ENCODE measurements at regions not wholly inside any gene's neighbourhood (a gene's known extent, or its start where the extent isn't known, plus 50 kb on each side); places are given as distances from the start of the nearest gene placed in this dataset.
"Not testable (repeated sequence)": the region's sequence is repeated elsewhere in the genome, so short reads cannot be mapped to it uniquely, and the experiment has no call there.

- H3K4me3 ChIP-seq (ENCODE audit: low read depth, low read length), result no peak overlapping the region
- in situ Hi-C loops (cut with HindIII; ENCODE audit: low pct_ligation_motif_present, low sequenced_read_pairs), result no loop called here
- no peaks in the 10 kb centered on the region for H3K36me3 ChIP-seq (replicated peaks)
- no peak for DNase-seq
- H3K27me3 ChIP-seq (replicated peaks), result no peaks in the 10 kb centered on the region
- H3K27ac ChIP-seq, result no peak overlapping the region
- no peak for TF ChIP-seq CTCF (IDR thresholded peaks at IDR 0.05; ENCODE audit: low read depth, low read length, missing control alignments)
Observed at GRCh38 chr15:57806003-57806402, 99.5 kb downstream of the POLR2M start.

GRCh38 chr15:57809285-57809684 is 102.8 kb downstream of the POLR2M start:
- H3K27me3 ChIP-seq (replicated peaks); H3K27ac ChIP-seq; H3K4me3 ChIP-seq (ENCODE audit: low read depth, low read length); DNase-seq; H3K36me3 ChIP-seq (replicated peaks); in situ Hi-C loops (cut with HindIII; ENCODE audit: low pct_ligation_motif_present, low sequenced_read_pairs): not testable (repeated sequence)

- no peak for TF ChIP-seq CTCF (IDR thresholded peaks at IDR 0.05; ENCODE audit: low read depth, low read length, missing control alignments)
- in situ Hi-C loops (cut with HindIII; ENCODE audit: low pct_ligation_motif_present, low sequenced_read_pairs), result no loop called here
- Histone ChIP-seq H3K36me3 (replicated peaks) (no peaks in the 10 kb centered on the region), H3K4me3 (ENCODE audit: low read depth, low read length) (no peak overlapping the region), H3K27ac (no peak overlapping the region), H3K27me3 (replicated peaks) (no peaks in the 10 kb centered on the region)
- no peak for DNase-seq
Observed at GRCh38 chr15:57816599-57816998, 110.1 kb downstream of the POLR2M start.

GRCh38 chr15:57819646-57820045 is 113.1 kb downstream of the POLR2M start:
- DNase-seq, result no peak
- TF ChIP-seq CTCF (IDR thresholded peaks at IDR 0.05; ENCODE audit: low read depth, low read length, missing control alignments), result no peak
- Histone ChIP-seq H3K27ac (no peak overlapping the region), H3K27me3 (replicated peaks) (no peaks in the 10 kb centered on the region), H3K36me3 (replicated peaks) (no peaks in the 10 kb centered on the region), H3K4me3 (ENCODE audit: low read depth, low read length) (no peak overlapping the region)
- in situ Hi-C loops (cut with HindIII; ENCODE audit: low pct_ligation_motif_present, low sequenced_read_pairs), result no loop called here

GRCh38 chr15:57820119-57820518 is 113.6 kb downstream of the POLR2M start:
- no peak overlapping the region for H3K27ac ChIP-seq
- in situ Hi-C loops (cut with HindIII; ENCODE audit: low pct_ligation_motif_present, low sequenced_read_pairs), result no loop called here
- no peak overlapping the region for H3K4me3 ChIP-seq (ENCODE audit: low read depth, low read length)
- H3K36me3 ChIP-seq (replicated peaks), result no peaks in the 10 kb centered on the region
- no peak for TF ChIP-seq CTCF (IDR thresholded peaks at IDR 0.05; ENCODE audit: low read depth, low read length, missing control alignments)
- no peaks in the 10 kb centered on the region for H3K27me3 ChIP-seq (replicated peaks)
- DNase-seq, result peak; percentile 28

- no peaks in the 10 kb centered on the region for H3K27me3 ChIP-seq (replicated peaks)
- no peaks in the 10 kb centered on the region for H3K36me3 ChIP-seq (replicated peaks)
- H3K4me3 ChIP-seq (ENCODE audit: low read depth, low read length), result no peak overlapping the region
- H3K27ac ChIP-seq, result no peak overlapping the region
- in situ Hi-C loops (cut with HindIII; ENCODE audit: low pct_ligation_motif_present, low sequenced_read_pairs), result no loop called here
- DNase-seq, result no peak
- TF ChIP-seq CTCF (IDR thresholded peaks at IDR 0.05; ENCODE audit: low read depth, low read length, missing control alignments), result no peak
Observed at GRCh38 chr15:57821826-57822225, 115.3 kb downstream of the POLR2M start.
